ENCODE measurements at regions not wholly inside any gene's neighbourhood (a gene's known extent, or its start where the extent isn't known, plus 50 kb on each side); places are given as distances from the start of the nearest gene placed in this dataset.
A peak's percentile ranks its signal among the peaks of the same experiment; 100 is the strongest.

DNA sequence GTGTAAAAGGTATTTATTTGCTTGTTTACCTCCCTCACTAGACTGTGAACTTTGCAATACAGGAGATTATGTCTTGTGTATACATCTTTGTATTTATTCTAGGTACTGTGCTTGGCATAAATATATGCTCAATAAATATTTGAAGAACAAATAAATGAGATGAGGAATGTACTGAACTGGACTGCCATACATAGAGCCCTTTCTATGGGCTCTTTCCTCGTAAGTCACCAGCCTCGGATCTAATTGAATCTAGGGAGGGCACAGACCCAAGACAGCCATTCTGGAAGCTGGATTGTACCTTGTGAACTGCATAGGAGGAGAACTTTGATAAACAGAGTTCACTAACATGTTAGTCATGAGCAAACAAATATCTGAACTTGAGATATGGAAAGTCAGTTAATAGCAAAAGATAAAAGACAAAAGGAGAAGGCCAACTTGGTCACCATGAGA, 503.9 kb downstream of the INSC start:
- no peak for DNase-seq (ENCODE audit: low spot score)

GRCh38 chr11:15621565-15621964, 506.8 kb downstream of the INSC start:
- no peak for DNase-seq (ENCODE audit: low spot score)

DNA sequence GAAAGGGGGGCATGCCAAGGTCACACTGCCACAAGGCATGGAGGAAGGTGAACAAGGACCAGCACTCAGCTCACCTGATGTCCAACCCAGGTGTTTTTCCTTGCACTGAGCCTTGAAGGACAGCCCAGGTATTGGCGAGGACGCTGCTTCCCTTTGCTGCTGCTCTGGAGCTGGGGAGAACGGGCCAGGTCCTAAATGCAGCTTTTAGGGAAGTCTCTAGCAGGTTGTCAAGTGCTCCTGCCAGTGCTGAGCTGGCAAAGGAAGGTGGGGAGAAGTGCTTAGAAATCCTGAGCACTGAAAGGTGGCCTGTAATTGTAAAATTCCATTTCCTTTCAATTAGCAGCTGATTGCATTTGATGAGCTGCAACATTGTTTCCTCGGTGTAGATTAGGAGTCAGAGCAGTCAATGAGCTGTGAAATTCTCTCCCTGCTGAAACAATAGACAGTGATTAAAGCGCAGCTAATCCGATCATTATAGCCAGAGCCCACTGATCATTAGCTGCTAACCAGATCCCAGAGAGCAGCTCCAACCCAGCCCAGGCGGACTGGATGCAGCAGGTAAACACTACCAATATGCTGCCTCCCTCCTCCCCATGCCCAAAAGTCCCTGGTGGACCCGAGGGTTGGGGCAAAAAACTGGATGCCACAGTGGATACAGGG, 507.6 kb downstream of the INSC start:
- no peak for DNase-seq (ENCODE audit: low spot score)

DNA sequence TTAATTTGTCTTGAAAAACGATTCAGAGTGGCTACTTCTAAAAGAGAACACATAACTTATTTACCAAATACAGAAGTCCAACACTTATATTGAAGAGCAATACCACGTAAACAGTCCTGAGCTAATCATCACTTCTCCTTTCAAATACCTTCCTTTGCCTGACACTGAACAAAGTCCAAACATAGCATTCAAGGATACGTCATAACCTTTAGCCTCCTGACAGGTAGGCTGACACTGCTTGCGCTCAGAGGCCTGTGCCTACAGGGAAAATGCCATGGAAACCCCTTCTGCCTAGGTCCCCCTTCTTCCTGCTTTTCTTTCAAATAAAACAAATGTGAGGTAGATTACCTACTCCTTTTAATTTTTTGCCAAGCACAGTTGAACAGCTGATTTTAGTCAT, 510.0 kb downstream of the INSC start:
- DNase-seq (ENCODE audit: low spot score) = no peak

- no peak for DNase-seq (ENCODE audit: low spot score)
These were observed 511.0 kb downstream of the INSC start for GRCh38 chr11:15625691-15626090.

GRCh38 chr11:15627560-15627959, 512.8 kb downstream of the INSC start:
- DNase-seq (ENCODE audit: low spot score) = no peak

- no peak for DNase-seq (ENCODE audit: low spot score)
These were observed 515.1 kb downstream of the INSC start for GRCh38 chr11:15629690-15630321.

- DNase-seq (ENCODE audit: low spot score) = no peak
These were observed 516.2 kb downstream of the INSC start for GRCh38 chr11:15630896-15631295.

- DNase-seq (ENCODE audit: low spot score) = no peak
These were observed 520.8 kb downstream of the INSC start for GRCh38 chr11:15635521-15635920.

DNA sequence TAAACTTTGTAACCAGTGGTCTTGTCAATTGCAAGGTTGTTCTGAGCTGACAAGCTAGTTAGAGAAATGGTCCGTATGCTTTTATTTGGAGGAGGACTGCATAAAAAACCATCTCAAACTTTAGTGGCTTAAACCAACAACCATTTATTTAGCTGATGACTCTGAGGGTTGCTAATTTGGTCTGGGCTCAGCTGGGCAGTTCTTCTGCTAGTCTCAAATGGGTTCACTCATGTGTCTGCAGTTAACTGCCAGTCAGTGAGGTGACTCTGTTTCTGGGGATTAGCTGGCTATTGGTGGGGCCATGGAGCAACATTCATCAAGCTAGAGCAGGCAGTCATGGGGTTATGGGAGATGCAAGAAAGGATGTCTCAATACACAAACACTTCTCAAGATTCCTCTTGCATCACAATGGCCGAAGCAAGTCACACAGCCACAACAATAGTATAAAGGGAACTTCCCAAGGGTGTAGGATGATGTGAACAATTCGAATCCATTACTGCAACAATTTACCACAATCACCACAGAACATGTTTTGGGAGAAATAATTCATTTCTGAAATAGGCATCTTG, 521.9 kb downstream of the INSC start:
- no peak for DNase-seq (ENCODE audit: low spot score)

DNA sequence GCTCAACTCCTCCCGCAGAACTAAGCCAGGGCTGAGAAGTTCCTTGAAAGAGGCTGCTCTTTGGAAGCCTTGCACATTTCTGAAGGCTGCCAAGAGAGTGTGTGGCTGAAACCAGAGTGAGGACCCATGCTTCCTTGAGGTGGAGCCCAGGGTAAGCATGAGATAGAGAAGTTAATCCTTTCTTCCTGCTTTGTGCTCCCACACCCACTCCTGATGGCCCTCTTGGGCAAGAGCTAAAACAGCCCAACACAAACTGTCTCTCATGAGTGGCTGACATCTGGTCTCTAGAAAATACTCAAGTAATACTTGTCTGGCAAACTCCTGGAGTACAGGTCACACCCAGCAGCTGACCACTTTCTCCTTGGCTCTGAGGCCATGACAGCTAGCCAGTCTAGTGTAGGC, 523.7 kb downstream of the INSC start:
- DNase-seq (ENCODE audit: low spot score) = no peak

DNA sequence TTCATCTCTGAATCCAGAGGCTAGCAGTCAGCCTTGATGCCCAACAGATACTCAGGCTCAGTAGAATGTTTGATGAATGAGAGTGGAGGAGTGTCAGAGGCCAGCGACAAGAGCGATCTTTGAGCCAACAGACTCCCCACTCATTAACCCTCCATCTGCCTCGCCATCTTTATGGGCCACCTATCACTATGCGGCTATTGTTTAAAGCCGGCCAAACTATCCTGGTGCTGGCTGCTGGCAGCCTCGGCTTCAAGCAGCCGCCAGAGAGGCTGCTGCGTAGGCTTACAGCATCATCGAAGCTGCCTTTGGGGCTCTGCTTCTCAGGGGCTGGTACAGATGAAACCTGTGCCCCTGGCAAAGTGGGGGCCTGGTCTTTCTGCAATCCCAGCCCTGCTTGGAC, 525.6 kb downstream of the INSC start:
- DNase-seq (ENCODE audit: low spot score) = no peak

DNA sequence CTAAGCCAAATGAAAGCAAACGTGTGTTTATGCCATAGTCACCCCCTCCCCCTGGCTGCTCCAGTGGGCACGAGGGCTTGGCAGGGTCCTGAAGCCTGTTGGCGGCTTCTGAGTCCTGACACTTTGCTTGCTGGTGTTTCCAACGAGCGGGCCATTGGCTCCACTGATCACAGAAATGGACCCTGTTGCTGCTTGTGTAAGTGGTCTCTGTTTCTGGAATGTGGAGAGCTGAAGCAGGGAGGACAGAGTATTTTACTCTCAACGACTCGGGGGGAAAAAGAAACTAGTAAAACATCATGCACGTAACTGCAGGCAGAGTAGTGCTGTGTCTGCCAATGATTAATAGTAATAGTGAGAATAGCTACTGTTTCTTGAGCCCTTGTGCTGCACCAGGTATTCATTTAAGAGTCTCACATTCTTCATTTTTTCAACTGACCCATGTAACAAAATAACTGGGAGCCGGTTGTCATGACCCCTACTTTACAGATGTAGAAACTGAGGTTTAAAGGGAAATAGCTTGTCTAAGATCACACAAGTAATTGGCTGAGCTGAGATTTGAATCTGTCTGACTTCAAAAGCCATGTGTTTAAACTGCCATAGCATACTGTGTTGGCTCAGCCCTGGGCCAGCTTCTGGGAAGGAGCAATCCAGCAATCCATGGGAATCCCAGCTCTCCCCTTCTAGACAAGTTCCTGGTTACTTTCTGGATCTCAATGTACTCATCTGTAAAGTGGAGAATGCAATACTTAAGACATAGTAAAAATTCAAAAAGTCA, 526.7 kb downstream of the INSC start:
- DNase-seq (ENCODE audit: low spot score) = no peak

DNA sequence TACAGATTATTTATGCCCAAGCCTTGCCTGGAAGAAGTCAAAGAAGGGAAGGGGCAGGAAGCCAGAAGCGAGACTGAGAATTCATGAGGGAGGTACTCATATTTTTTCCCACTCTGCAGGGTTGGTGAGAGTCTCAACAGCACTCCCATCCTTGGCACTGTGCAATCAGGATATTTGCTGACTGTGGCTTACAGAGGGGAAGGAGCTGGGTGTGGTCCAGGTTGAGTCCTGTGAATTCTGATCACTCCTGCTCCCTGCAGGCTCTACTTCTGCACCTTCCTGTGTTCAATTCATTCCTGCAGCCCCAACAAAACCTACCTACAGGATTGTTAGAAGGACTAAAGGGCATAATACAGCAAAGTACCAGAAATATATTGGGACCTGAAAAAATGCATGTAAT, 530.5 kb downstream of the INSC start:
- no peak for DNase-seq (ENCODE audit: low spot score)

DNA sequence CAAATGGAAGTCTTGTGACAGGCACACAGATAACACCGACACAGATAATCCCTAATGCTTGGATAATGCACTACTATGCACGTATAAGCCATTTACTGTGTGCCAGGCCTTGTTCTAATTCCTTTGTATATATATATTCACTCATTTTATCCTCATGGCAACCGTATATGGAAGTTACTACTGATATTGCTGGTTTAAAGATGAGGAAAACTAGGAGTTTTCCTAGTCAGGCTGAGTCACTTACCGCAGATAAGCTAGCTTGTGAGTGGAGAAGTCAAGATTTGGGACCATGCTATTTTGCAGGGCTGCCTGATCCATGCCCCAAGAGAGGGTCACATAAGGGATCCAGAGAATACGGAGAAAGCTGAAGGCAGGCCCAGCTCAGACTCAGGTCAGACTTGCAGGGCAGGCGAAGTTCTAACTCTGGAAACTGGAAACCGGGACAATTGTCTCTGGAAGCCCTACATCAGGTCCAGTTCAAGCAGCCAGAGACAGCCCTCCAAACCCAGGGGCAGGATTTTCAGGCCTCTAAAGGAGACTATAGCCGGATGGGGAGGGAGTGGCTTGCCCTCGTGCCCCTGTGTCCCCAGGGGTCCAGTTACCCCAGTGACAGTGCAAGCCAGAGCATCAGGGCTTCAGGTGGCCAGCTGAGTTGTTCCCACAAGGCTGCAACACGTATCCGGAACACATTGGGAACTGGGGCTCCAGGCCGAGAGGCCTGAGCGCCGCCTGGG, 534.8 kb downstream of the INSC start:
- DNase-seq (ENCODE audit: low spot score) = no peak

- DNase-seq (ENCODE audit: low spot score) = peak; percentile 39
These were observed 535.6 kb downstream of the INSC start for GRCh38 chr11:15650105-15650938.

DNA sequence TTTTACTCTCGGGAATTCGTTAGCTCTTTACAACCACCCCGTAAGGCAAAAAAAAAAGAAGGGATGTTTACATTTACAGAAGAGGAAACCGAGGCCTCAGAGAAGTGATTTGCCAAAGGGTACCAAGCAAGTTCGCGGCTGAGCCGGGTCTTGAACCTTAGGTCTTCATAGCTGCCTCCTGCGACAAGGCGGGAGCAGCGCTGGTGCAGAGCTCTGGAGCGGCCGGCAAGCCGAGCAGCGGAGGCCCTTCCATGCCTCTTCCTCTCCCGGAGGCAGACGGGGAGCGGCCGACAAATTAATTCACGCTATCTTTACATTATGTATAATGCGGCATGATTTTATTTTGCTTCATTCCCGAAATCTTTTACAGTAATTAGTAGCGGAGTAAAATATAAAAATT, 536.3 kb downstream of the INSC start:
- DNase-seq (ENCODE audit: low spot score) = no peak

DNA sequence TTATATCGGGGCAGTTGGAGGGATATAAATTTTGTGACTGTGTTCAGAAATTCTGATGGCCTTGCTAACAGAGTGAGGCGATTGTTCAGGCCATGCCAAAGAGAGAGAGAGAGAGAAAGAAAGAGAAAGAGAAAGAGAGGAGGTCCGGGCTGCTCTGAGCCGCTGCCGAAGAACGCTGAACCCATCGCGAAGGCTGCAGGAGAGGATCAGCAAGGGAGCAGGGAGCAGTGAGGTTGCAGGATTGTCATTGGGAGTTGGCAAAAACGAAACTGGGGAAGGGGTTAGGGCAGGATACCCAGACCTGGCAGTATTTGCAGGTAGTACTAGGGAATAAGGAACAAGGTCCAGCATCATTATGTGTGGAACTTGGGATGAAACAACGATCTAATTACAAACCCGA, 537.1 kb downstream of the INSC start:
- DNase-seq (ENCODE audit: low spot score) = no peak

- DNase-seq (ENCODE audit: low spot score) = no peak
These were observed 538.5 kb downstream of the INSC start for GRCh38 chr11:15653191-15653710.

DNA sequence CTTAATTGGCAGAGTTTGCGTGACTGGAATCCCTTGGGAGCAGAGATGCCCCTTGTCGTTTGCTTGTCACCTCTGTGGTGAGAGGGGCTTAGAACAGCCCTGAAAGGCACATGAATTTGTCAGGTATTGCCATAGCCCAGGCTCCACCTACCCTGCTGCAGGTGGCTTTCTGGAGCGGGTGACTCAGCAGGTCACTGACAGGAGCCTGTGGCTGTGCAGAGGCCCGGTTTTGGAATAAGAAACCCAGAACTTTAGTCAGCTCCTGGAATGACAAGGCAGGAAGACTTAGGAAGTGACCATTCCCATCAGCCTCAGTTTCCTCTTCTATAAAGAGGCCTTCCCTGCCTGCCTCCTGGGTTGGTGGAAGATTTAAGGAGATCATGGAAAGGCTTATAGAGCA, 539.7 kb downstream of the INSC start:
- no peak for DNase-seq (ENCODE audit: low spot score)

DNA sequence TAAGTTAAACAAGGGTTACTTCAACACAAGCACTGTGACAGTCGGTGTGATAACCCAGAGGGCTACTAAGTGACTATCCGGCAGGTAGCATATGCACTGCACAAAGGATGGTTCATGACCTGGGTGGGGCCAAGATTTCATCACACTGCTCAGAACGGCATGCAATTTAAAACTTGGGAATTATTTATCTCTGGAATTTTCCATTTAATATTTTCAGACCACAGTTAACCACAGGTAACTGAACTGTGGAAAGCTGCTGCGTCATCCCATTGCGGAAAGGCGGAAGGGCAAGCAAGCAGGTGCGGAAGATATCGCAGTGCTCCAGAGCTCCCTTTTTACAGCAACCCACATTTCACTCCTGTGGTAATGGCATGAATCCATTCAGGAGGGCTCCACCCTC, 540.8 kb downstream of the INSC start:
- DNase-seq (ENCODE audit: low spot score) = no peak
